GM19467 (cell line): ENCODE measurements at regions not wholly inside any gene's neighbourhood (a gene's known extent, or its start where the extent isn't known, plus 50 kb on each side); places are given as distances from the start of the nearest gene placed in this dataset.

Source experiments
- ATAC-seq: cut with Tn5 transposase; IDR thresholded peaks from one replicate; pipeline ENCODE4 v1.9.1; 2021; ENCODE audit warnings: mild to moderate bottlenecking, moderate library complexity; ENCODE audit not compliant: unreplicated experiment

DNA sequence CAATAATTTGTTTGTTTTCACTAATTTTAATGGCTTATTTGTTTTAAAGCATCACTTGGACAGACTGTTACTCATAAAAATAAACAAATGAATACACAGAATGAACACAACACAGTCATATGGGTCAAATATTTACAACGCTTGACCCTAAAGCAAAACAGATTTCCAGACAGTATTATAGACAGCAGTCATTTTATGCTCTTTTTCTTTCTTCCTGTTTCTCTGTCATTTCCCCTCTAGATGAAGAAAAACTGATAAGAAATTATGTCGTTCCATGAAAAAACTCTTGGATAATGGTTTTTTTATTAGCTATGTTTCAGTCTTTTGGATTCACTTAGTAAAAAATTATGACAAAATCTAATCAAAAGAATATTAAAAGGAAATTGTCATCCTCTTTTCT, 297.3 kb upstream of the NEGR1 start:
- ATAC-seq, result no peak

- ATAC-seq, result no peak
These were observed 288.5 kb upstream of the NEGR1 start for GRCh38 chr1:72570815-72571214.

DNA sequence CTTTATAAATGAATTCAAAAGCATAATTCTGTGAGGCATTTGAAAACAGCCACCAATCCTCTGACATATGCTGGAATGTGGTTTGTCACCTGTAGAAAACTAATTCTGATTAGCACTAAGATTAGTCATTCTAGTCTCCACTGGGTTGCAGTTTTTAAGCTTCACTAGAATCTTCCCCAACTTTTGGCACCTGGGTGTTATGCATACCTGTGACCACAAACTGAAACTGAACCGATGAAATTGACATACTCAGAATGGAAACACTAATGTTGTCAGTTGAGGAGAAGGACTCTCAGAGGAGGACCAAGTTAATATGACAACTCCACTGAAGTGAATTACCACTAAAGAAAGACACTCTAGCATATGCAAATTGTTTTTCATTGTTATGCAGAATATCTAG, 285.8 kb upstream of the NEGR1 start:
- ATAC-seq, result peak; percentile 90

GRCh38 chr1:72567521-72567920, 285.2 kb upstream of the NEGR1 start:
- ATAC-seq, result no peak

GRCh38 chr1:72564749-72565148, 282.4 kb upstream of the NEGR1 start:
- no peak for ATAC-seq

DNA sequence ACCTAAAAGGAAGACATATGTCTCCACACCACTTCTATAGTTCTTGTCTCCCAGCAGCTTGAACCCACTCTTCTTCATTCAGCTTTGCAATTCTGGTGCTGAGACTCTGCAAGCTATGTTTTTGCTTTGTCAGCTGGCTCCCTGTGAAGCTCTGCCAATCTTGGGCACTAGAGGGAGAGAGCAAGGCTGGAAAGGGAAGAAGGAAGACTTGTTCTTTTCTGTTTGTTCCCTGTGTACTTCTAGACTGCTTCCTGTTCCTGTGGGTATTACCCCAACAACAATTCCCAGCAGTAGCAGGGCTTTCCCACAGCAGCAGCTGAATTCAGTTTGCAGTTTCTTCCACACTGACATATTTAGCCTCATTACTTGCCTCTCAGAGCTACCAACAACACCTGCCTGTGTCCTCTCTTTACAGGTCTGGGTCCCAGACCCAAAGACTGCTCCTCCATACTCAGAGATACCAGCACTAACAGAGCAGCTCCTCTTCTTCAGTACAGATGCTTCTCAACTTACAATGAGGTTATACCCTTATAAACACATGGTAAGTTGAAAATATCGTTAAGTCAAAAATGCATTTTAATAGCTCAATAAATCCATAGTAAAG, 275.2 kb upstream of the NEGR1 start:
- no peak for ATAC-seq

GRCh38 chr1:72547412-72547811, 265.1 kb upstream of the NEGR1 start:
- ATAC-seq, result no peak

GRCh38 chr1:72540674-72541073, 258.3 kb upstream of the NEGR1 start:
- ATAC-seq, result no peak

- ATAC-seq, result no peak
These were observed 253.1 kb upstream of the NEGR1 start for GRCh38 chr1:72535470-72535869.

DNA sequence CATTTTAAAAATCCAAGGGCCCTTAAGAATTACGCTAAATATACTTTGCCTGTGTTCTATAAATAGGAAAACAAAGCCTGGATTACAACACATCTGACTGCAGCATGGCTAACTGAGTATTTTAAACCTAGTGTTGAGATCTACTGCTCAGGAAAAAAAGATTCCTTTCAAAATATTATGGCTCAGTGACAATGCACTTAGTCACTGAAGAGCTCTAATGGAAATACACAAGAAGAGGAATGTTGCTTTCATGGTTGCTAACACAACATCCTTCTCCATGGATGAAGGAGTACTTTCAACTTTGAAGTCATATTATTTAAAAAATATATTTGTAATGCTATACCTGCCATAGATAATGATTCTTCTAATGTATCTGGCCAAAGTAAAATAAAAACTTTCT, 248.3 kb upstream of the NEGR1 start:
- ATAC-seq, result no peak

DNA sequence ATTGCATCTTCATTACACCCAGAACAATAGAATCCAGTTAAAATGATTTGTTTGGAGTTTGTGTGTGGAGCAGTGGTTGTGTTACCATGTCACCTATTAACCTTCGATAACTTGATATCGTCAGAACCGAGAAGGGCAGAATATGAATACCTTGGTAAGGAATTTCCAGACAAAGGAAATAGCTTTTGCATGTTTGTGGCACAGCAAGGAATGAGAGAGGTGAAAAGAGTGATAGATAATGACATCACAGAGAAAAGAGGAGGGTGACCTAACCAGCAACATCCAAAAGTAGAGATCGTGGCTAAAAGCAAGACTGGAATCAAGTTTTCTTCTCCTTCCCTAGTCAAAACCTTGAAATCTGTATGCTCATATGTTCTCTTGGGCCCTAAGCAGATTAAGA, 244.6 kb upstream of the NEGR1 start:
- ATAC-seq, result no peak

DNA sequence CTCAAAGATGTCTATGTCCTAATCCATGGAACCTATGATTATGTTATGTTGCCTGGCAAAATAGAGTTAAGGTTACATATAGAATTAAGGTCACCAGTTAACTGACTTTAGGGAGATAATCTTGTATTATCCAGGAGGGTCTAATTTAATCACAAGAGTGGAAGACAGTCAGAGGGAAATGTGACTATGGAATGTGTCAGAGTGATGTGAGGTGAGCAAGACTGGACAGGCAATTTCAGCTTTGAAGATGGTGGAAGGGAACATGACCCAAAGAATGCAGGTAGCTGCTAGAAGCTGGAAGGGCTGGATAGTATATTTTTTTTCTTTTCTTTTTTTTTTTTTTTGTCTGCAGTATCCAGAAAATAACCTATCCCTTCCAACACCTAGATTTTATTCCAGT, 241.7 kb upstream of the NEGR1 start:
- ATAC-seq, result no peak

- ATAC-seq, result no peak
These were observed 239.3 kb upstream of the NEGR1 start for GRCh38 chr1:72521659-72522058.

- ATAC-seq, result no peak
These were observed 234.5 kb upstream of the NEGR1 start for GRCh38 chr1:72516826-72517225.

- no peak for ATAC-seq
These were observed 233.9 kb upstream of the NEGR1 start for GRCh38 chr1:72516264-72516663.

DNA sequence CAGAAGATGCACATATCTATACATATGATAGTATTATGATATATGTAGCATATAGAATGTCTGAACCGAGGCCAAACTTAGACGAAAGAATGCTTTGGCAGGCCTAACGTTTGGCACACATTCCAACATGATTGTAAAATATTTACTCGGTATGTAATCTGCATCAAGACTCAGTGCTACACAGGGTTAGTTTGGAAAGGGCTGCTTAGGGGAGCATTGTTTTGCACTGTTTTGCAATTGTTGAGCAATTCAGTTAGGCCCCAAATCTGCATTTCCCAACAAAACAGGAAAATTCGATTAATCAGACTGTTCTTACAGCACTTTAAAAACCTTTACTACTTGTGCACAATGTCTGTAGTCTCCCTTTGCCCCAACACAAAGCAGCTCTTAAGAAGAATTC, 216.0 kb upstream of the NEGR1 start:
- no peak for ATAC-seq

GRCh38 chr1:72489801-72490200, 207.5 kb upstream of the NEGR1 start:
- no peak for ATAC-seq

GRCh38 chr1:72485801-72486200, 203.5 kb upstream of the NEGR1 start:
- ATAC-seq, result no peak

GRCh38 chr1:72483846-72484357, 201.6 kb upstream of the NEGR1 start:
- ATAC-seq, result no peak

DNA sequence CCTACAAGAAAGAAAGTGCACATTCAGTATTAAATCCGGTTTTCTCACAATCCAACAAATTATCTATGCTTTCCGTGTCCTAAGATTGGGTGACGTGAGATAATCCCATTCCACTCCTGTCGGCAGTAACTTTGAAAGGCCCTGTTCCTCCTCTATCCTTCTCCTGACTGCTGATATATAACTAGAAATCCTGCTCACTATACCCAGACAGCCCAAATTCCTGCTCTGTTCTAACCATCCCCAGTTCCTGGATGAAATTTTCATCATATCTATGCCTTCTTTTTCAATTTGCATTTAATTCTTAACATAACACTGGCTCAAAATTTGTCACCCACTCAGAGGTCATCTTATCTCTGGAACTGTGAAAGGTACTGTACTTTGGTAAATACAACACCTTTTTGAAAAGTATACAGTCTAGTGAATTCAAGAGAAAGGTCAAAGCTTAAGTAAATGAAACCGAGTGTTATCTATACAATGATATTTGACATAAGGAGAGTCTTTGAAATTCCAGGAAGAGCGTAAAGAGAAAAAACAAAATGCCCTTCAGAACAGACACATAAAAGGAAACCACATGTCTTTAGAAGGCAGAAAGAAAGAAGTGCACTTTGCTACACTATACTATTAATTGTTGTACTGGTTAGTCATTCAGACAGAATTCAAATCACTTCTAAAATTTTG, 200.5 kb upstream of the NEGR1 start:
- ATAC-seq, result no peak

DNA sequence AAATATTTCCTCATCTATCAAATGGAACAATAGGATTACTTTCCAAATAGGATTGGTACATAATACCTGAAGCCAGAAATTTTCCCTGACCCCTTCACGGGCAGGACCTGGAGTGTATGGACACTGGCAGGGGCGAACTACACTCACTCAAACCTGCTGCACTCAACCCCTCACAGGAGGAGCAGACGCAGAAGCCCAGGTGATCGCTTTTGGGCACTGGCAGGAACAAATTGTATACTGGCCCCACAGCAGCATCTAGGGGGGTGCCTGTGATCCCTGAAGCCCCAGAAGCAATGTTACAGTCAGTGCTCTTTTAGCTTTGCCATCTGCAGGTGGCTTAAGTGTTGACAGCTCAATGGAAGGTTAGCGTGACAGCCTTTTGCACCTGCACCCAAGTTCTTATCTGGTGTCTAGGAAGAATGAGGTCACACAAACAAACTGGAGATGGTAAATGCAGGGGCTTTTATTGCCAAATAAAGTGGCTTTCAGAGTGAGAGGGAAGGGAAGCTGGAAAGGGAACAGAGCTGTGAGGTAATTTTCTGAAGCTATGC, 199.2 kb upstream of the NEGR1 start:
- ATAC-seq, result no peak

DNA sequence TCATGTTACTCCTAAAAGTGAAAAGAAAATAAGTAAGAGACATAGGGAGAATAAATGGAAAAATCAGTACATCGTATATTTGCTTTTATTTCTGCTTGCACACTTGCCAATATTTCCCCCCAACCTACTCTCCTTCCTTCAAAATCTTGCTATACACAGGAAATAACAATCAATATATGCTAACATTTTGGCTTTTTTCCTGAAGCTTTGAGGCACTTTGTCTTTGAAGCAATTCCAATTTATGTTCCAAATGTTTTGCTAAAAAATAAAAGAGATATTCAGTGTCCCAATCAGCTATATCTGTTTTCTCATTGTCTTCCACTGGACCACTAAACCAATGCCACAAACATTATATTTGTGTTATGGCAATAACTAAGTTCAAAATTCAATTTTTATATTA, 184.0 kb upstream of the NEGR1 start:
- ATAC-seq, result no peak
